HG03571 (cell line): ENCODE measurements at regions not wholly inside any gene's neighbourhood (a gene's known extent, or its start where the extent isn't known, plus 50 kb on each side); places are given as distances from the start of the nearest gene placed in this dataset.
"Not testable (repeated sequence)": the region's sequence is repeated elsewhere in the genome, so short reads cannot be mapped to it uniquely, and the experiment has no call there.

Experiments
- ATAC-seq: cut with Tn5 transposase; IDR thresholded peaks from one replicate; pipeline ENCODE4 v1.9.1; 2021; ENCODE audit not compliant: unreplicated experiment

- ATAC-seq = not testable (repeated sequence)
Measured at GRCh38 chr20:47899313-47899712, 114.0 kb upstream of the SULF2 start.

DNA sequence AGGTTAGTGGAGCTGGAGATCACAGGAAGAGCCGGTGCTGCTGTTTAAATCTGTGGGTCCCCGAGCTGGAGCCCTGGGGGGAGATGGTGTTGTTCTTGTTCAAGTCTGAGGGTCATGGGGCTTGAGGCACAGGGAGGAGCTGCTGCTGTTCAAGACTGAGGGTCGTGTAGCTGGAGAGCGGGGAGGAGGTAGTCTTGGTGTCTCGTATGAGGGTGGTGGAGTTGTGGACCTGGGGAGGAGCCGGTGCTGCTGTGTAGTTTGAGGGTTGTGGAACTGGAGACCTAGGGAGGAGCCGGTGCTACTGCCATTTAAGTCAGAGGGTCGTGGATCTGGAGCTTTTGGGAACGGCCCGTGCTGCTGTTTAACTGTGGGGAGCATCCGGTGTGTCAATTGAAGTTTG, 112.2 kb upstream of the SULF2 start:
- ATAC-seq = no peak

- ATAC-seq = not testable (repeated sequence)
Measured at GRCh38 chr20:47892681-47893080, 107.4 kb upstream of the SULF2 start.

- not testable (repeated sequence) for ATAC-seq
Measured at GRCh38 chr20:47890708-47891107, 105.4 kb upstream of the SULF2 start.

DNA sequence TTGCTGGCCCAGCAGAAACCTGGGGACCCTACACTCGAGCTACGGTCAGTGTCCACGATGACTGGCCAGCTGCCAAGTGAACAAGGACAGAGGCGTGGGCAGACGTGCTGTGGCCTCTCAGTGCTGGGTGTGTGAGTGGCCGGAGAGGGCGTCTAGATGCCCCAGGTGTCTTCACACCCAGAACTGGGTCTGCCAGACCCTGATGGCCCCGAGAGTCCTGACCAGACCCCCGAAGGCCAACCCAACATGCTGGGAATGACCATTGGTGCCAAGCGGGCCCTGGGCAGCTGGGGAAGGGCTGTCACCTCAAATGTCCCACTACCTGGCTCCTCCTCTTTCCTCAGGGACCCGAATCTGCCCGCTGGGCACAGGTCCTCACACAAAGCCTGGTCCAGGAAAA, 104.5 kb upstream of the SULF2 start:
- not testable (repeated sequence) for ATAC-seq

DNA sequence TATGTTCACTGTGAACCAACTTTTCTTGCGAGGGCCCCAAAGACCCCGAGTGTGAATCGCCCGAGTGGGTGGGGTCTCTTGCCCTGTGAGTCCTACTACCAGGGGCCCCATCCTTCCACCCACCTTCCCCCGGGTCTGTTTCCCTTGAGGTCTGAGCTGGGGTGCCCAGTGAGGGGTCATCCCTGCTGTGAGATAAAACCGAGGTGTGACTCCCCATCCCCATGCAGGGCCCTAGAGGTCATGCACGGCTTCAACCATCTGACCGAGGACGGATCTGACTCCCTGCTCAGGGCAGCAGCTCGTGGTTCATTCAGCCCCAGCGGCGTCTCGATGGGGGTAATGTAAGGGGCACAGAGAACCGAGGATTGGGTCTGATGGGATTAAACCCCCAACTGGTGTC, 103.1 kb upstream of the SULF2 start:
- ATAC-seq = no peak

DNA sequence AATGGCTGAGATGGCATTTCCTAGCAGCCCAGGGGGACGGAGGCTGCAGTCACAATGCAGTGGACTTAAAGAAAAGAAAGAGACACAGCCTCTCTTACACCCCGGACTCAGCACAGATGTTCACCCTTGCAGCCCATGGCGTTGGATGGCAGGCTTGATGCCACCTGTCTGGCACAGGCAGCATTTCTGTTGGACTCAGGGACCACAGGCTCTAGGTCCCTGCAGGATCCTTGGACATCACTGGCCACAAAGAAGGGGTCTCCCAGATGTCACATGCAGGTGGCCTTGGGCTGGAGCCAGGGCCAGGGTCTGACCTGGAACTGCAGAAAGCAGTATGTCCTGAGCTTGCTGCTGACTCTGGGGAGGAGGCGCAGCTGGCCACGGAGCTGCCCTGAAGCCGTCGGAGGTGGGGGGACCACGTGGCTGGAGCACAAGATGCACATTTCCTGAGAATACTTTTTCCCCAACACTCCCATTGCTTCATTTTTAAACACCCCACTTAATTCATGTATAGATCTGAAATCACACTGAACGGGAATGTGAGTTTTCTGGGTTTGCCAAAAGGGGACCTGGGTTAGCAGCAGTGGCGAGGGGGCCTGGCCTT, 102.3 kb upstream of the SULF2 start:
- ATAC-seq = no peak

GRCh38 chr20:47887064-47887463, 101.8 kb upstream of the SULF2 start:
- ATAC-seq = no peak

DNA sequence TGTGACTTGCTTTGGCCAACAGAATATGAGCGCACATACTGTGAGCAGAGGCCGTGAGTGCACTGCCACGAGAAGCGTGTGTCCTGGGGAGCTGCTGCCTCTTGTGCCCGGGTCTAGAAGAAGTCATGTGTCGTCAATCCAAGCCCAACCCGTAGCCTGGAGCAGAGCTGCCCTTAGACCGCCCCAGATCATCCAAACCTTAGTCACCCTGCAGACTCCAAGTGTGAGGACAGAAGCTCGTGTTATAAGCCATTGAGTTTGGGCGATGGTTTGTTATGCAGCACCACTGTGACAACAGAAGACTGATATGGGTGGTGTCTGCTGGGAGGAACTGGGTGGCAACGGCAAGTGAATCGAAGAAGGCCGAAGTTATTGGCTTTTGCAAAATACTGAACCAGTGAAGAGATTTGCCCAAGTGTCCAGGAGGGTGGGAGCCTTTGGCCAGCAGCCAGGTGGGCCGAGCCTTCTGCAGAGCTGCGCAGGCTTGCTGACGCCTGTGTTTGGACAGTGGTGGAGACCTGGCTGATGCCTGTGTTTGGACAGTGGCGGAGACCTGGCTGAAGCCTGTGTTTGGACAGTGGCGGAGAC, 101.3 kb upstream of the SULF2 start:
- ATAC-seq = no peak

DNA sequence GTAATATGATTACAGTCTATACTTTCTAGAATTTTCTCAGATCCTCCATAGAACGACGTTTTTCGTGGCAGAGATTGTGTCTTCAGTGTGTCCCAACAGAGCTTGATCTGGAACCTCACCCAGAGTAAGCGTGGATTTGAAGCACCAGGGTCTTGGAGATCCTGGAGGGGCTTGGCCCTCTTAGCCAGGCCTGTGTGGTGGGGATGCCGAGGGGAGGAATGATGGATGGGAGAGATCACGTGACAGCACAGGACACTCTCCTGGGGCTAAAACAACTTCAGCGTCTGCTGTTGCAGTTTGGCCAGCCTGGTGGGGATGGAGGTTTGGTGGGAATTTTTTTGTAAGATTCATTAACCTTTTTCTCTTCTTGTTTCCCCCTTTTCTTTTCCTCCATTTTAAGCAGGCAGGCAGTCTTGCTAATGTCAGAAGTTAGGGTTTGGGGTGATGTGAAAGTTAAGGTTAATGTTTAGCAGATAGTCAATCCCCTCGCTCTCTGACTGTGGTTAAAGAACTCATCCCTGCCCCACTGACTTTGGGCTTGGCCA, 100.7 kb upstream of the SULF2 start:
- no peak for ATAC-seq

GRCh38 chr20:47883940-47884339, 98.7 kb upstream of the SULF2 start:
- ATAC-seq = not testable (repeated sequence)

- ATAC-seq = no peak
Measured at GRCh38 chr20:47883186-47883585, 97.9 kb upstream of the SULF2 start.

DNA sequence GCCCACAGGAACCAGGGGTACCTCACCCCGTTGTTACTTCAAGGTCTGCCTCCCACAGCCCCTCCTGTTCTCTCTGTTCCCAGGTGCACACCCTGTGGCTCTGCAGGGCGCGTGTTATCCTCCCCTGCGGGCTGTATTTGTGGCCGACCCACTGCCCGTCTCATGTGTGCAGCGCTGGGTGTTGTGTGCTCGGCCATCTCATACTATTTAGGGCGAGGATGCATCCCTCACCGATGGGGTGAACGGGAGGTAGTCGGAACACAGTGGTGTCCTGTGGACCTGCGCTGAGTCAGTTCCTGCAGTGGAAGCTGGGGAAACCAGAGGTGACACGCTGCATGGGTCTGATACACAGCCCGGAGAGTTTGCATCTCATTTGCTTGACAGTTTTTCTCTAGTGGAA, 94.5 kb upstream of the SULF2 start:
- ATAC-seq = no peak

DNA sequence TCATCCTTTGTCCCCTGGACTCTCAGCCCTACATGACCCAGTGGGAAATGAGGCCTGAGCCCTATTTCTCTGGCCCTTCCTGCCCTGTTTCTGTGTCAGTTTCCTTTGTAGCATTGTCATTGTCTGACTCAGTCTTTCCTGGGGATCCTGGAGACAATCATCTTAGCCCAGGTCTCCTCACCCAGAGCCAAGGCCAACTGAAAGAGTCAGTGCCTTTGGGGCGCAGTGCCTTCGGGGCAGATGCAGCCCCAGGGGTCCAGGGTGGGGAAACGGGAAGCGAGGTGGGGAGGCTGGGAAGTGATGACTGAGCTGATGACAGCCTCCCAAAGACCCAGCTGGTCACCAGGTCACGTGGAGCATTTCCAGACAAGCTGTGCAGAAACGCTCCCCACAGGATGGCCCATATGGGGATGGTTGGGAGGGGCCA, 93.3 kb upstream of the SULF2 start:
- ATAC-seq = no peak

GRCh38 chr20:47876311-47877088, 91.2 kb upstream of the SULF2 start:
- no peak for ATAC-seq

DNA sequence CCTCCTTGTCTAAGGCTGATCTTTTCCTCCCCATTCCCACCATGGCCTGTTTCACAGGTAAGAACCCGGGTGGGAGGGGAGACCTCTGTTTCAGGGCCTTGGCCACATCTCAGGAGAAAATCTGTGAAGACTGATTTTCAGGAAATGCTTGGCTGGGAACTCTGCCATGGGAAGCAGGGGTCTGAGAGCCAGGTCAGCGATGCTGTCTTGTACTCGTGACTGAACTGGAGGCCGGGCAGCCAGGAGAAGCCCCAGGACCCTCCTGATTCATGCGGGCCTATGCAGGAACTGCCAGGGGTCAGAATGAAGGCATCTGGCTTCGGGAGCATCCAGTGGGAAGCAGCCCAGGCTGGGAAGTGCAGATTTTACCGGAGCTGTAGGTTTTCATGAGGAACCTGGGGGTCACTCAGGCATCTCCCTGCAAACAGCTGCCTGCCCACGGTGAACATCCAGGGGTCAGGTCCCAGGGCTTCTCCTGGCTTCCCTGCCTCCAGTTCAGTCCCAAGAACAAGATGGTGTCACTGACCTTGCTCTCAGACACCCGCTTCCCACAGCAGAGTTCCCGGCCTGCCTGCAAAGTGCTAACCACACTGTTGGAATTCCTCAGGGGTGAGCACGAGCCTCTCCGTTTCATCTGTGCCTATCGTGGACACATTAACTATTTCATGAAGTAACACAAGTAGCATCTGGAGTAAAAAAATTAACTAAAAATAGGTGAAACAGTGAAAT, 90.2 kb upstream of the SULF2 start:
- ATAC-seq = no peak

DNA sequence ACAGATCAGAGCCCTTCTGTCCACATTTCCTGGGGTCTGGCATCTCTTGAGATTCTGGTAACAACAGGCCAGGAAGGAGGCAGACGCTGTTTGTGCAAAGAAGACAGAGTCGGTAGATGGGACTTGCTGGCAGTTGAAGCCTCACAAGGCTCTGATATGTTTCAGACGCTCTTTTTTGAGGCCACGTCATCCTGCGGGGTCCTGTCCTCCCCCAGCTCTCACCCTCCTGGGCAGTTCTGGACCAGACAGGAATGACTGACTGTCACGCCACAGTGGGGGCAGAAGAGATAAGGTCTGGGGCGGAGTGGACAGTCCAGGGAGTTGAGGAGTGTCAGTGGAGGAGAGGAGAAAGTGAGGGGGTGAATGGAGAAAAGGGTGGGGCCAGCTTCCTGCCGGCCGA, 87.1 kb upstream of the SULF2 start:
- no peak for ATAC-seq

DNA sequence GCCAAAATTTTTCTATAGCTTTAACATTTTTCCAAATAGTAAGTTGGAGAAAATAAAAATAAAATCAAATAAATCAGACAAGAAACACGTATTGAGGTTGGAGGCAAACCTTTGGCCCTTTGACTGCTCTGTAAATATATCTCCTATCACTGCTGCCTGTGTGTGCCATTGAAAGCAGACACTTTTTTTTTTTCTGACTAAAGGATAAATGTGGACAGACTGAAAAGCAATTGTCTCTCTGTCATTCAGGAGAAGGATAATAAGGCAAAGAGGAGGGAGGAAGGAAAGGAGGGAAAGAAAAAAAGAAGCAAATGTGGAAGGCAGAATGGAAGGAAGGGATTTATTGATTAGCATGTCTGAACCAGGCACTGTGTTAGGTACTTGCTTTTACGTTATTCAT, 85.2 kb upstream of the SULF2 start:
- no peak for ATAC-seq

DNA sequence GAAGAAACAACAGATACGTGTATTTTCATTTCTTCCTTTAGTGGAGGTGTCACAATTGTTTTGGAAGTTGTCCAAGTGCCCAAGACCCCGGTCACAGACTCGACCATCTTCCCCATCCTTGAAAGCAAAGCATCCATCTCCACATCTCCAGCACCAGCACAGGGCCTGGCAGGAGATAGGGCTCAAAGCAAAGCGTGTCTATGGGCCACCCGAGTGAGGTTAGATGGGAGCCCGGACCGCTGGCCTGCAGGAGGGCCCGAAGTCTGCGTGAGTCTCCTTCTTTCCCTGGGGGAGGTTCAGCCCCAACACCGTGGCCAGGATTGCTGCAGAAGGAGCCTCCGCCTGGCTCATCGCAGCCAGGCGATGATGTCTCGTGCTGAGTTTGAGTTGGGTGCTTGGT, 83.5 kb upstream of the SULF2 start:
- ATAC-seq = no peak

DNA sequence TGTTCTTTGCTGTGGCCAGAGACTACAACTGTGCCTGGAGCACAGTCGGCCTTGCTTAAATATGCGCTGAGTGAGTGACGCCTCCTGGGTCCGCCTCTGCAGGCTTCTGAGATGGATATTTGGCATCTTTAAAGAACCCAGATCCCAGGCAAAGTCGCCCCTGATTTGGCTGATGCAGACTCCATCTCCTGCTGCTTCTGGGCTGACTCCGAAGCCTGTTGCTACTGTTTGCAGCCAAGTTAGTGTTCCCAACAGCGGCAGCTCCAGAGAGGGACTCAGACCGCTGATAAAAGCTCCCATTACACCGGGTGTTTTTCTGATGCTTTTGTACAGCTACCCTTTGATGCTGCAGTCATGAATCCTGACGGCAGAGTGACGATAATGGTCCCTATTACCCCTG, 83.0 kb upstream of the SULF2 start:
- no peak for ATAC-seq

GRCh38 chr20:47867831-47868230, 82.5 kb upstream of the SULF2 start:
- ATAC-seq = no peak
